Neural progenitor cell (in vitro differentiated cells): ENCODE measurements at regions not wholly inside any gene's neighbourhood (a gene's known extent, or its start where the extent isn't known, plus 50 kb on each side); places are given as distances from the start of the nearest gene placed in this dataset.

Source experiments
- DNase-seq: peaks from one replicate; pipeline ENCODE4 v3.0.0-alpha.2; 2016; ENCODE audit warnings: low spot score
- H2AFZ ChIP-seq: fragments of 200-600 bp; sonication (generic); replicated peaks from 2 replicates; pipeline ENCODE4 v1.6.1; 2016; ENCODE audit warnings: antibody characterized with exemption
- H3F3A ChIP-seq: fragments of 200-600 bp; sonication (generic); 2 replicates; pipeline ENCODE4 v1.6.1; 2016; ENCODE audit warnings: antibody characterized with exemption, low read depth
- H3K27ac ChIP-seq: fragments of 200-600 bp; sonication (generic); 2 replicates; pipeline ENCODE4 v1.5.1; 2016; ENCODE audit warnings: mild to moderate bottlenecking
- H3K27me3 ChIP-seq: fragments of 200-600 bp; sonication (generic); 2 replicates; pipeline ENCODE4 v1.6.1; 2016; ENCODE audit warnings: mild to moderate bottlenecking, moderate library complexity
- H3K36me3 ChIP-seq: fragments of 200-600 bp; sonication (generic); 2 replicates; pipeline ENCODE4 v1.5.1; 2016
- H3K4me1 ChIP-seq: fragments of 200-600 bp; sonication (generic); 2 replicates; pipeline ENCODE4 v1.6.1; 2016; ENCODE audit warnings: mixed run types
- H3K4me2 ChIP-seq: fragments of 200-600 bp; sonication (generic); 2 replicates; pipeline ENCODE4 v1.6.1; 2016
- H3K4me3 ChIP-seq: fragments of 200-600 bp; sonication (generic); 2 replicates; pipeline ENCODE4 v1.5.1; 2016
- H3K79me2 ChIP-seq: fragments of 200-600 bp; sonication (generic); 2 replicates; pipeline ENCODE4 v1.6.1; 2016; ENCODE audit warnings: low read depth
- H3K9ac ChIP-seq: fragments of 200-600 bp; sonication (generic); 2 replicates; pipeline ENCODE4 v1.6.1; 2016
- H3K9me3 ChIP-seq: fragments of 200-600 bp; sonication (generic); 2 replicates; pipeline ENCODE4 v1.5.1; 2016; ENCODE audit warnings: low read depth
- H4K20me1 ChIP-seq: fragments of 200-600 bp; sonication (generic); 2 replicates; pipeline ENCODE4 v1.6.1; 2016; ENCODE audit warnings: low read depth
- H3K27ac Mint-ChIP-seq: 3 replicates; pipeline ENCODE4 v1.8.0; 2021; ENCODE audit warnings: mixed read lengths
- H3K27me3 Mint-ChIP-seq: 2 replicates; pipeline ENCODE4 v1.8.0; 2022; ENCODE audit warnings: low read depth, mild to moderate bottlenecking, inconsistent platforms, moderate library complexity, mixed read lengths; ENCODE audit not compliant: insufficient read depth
- H3K36me3 Mint-ChIP-seq: 3 replicates; pipeline ENCODE4 v1.8.0; 2021; ENCODE audit warnings: mixed read lengths
- H3K4me1 Mint-ChIP-seq: 3 replicates; pipeline ENCODE4 v1.8.0; 2021; ENCODE audit warnings: mixed read lengths
- H3K4me3 Mint-ChIP-seq: 3 replicates; pipeline ENCODE4 v1.8.0; 2021; ENCODE audit warnings: mild to moderate bottlenecking, moderate library complexity, mixed read lengths
- H3K9me3 Mint-ChIP-seq: 3 replicates; pipeline ENCODE4 v1.8.0; 2020; ENCODE audit warnings: mixed read lengths
- EZH2 ChIP-seq: fragments of 200-600 bp; sonication (generic); IDR thresholded peaks from 2 replicates; pipeline ENCODE4 v1.6.1; 2017; ENCODE audit warnings: antibody characterized with exemption, mild to moderate bottlenecking, moderate library complexity
- EZH2phosphoT487 ChIP-seq: fragments of 200-600 bp; sonication (generic); IDR thresholded peaks from 2 replicates; pipeline ENCODE4 v1.6.1; 2017; ENCODE audit warnings: antibody characterized with exemption
- TF ChIP-seq, protein P1 (sequence below): fragments of 200-600 bp; sonication (generic); IDR thresholded peaks from 2 replicates; pipeline ENCODE4 v1.5.1; 2017; ENCODE audit warnings: antibody characterized with exemption, mild to moderate bottlenecking

DNA sequence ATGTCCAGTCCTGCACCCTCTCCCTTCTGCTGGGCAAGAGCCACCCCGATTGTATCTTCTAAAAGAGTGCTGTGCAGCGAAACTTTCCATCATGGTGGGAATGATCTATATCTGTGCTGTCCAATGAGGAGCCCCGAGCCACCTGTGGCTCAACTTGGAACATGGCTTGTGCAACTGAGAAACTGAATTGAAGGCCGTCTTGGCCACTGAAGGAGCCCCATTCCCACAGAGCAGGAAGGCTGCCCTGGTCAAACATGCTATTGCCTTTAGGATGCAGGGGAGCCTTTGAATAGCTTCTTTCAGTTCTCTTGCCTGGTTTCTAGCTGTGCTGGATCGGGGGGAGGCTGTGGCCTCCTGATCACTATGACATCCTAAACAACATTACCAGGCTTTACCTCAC lies 427.6 kb downstream of the SETD4 start:
- H3K4me3 ChIP-seq, result no peak overlapping the region
- Mint-ChIP-seq H3K4me1 (no peaks in the 10 kb centered on the region), H3K36me3 (no peaks in the 10 kb centered on the region)

DNA sequence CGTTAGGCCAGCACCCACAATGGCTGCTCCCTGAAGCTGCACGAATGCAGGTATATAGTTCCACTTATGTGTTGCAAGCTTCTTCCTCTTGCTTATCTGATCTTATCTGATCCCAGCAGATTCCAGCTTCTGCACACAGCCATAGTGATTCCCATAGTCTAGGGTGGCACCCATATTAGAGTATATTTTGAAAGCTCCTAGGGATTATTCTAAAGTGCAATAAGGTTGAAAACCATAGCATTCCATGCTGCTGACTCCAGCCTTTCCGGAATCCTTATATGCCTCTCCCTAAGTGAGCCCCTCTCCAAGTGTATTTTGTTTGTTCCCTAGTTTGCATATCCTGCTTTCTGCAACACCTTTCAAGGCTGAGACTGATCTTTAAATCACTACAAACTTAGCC lies 432.0 kb downstream of the SETD4 start:
- Histone ChIP-seq H3F3A (no peaks in the 10 kb centered on the region), H3K36me3 (no peaks in the 10 kb centered on the region), H3K9me3 (no peaks in the 10 kb centered on the region), H3K4me1 (no peaks in the 10 kb centered on the region), H4K20me1 (no peaks in the 10 kb centered on the region), H3K79me2 (no peaks in the 10 kb centered on the region), H3K4me3 (no peak overlapping the region), H3K27me3 (no peaks in the 10 kb centered on the region), H3K27ac (no peak overlapping the region), H3K4me2 (no peak overlapping the region), H2AFZ (peak overlapping the region; percentile 37), H3K9ac (no peak overlapping the region)
- DNase-seq, result no peak
- H3K27me3 Mint-ChIP-seq, result peaks cover 4% of the 10 kb centered on the region
- H3K9me3 Mint-ChIP-seq, result no peaks in the 10 kb centered on the region
- no peaks in the 10 kb centered on the region for H3K4me1 Mint-ChIP-seq
- TF ChIP-seq EZH2, result no peak
- TF ChIP-seq, protein P1, sequence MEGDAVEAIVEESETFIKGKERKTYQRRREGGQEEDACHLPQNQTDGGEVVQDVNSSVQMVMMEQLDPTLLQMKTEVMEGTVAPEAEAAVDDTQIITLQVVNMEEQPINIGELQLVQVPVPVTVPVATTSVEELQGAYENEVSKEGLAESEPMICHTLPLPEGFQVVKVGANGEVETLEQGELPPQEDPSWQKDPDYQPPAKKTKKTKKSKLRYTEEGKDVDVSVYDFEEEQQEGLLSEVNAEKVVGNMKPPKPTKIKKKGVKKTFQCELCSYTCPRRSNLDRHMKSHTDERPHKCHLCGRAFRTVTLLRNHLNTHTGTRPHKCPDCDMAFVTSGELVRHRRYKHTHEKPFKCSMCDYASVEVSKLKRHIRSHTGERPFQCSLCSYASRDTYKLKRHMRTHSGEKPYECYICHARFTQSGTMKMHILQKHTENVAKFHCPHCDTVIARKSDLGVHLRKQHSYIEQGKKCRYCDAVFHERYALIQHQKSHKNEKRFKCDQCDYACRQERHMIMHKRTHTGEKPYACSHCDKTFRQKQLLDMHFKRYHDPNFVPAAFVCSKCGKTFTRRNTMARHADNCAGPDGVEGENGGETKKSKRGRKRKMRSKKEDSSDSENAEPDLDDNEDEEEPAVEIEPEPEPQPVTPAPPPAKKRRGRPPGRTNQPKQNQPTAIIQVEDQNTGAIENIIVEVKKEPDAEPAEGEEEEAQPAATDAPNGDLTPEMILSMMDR, result no peak
- no peak for TF ChIP-seq EZH2phosphoT487
- no peak overlapping the region for H3K27ac Mint-ChIP-seq
- no peaks in the 10 kb centered on the region for H3K36me3 Mint-ChIP-seq
- no peak overlapping the region for H3K4me3 Mint-ChIP-seq

More for the DNA sequence above, 427.6 kb downstream of the SETD4 start:
- Histone ChIP-seq H3K79me2 (no peaks in the 10 kb centered on the region), H3K27ac (no peak overlapping the region), H3F3A (no peaks in the 10 kb centered on the region), H3K4me1 (no peaks in the 10 kb centered on the region), H3K4me2 (no peak overlapping the region), H3K9me3 (no peaks in the 10 kb centered on the region), H3K36me3 (no peaks in the 10 kb centered on the region), H3K9ac (no peak overlapping the region), H4K20me1 (no peaks in the 10 kb centered on the region), H2AFZ (peak overlapping the region; percentile 0), H3K27me3 (no peaks in the 10 kb centered on the region)
- Mint-ChIP-seq H3K27ac (no peak overlapping the region), H3K9me3 (no peaks in the 10 kb centered on the region), H3K4me3 (no peak overlapping the region), H3K27me3 (no peaks in the 10 kb centered on the region)
- no peak for DNase-seq
- TF ChIP-seq EZH2 (no peak), EZH2phosphoT487 (no peak)
- TF ChIP-seq, protein P1, result no peak

DNA sequence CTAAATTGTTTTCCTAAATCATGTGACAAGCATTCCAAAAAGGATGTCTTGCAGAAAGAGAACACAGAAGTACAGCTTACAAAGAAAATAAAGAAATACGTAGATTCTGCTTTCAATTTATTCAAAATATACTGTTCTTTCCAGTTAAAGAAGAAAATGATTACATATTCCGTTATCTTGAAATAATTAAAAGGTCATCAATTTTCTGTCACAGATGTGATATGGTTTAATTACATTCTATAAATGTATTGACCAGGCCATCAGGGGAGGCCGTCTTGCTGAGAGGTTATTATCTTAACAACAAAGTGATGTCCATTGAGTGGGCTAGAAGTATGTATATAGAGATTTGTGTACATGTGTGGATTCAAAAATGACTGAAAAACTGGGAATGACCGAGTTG lies 432.9 kb downstream of the SETD4 start:
- no peak for DNase-seq
- Mint-ChIP-seq H3K27ac (no peak overlapping the region), H3K4me1 (no peaks in the 10 kb centered on the region), H3K9me3 (no peaks in the 10 kb centered on the region), H3K4me3 (no peak overlapping the region), H3K36me3 (no peaks in the 10 kb centered on the region), H3K27me3 (peaks cover 4% of the 10 kb centered on the region)
- no peaks in the 10 kb centered on the region for H3F3A ChIP-seq
- no peaks in the 10 kb centered on the region for H3K79me2 ChIP-seq
- H3K36me3 ChIP-seq, result no peaks in the 10 kb centered on the region
- no peak overlapping the region for H3K27ac ChIP-seq
- TF ChIP-seq, protein P1, result no peak
- no peak for TF ChIP-seq EZH2
- no peak for TF ChIP-seq EZH2phosphoT487
- H3K4me3 ChIP-seq, result no peak overlapping the region
- H3K9me3 ChIP-seq, result no peaks in the 10 kb centered on the region
- H3K4me1 ChIP-seq, result no peaks in the 10 kb centered on the region
- no peak overlapping the region for H2AFZ ChIP-seq
- no peak overlapping the region for H3K4me2 ChIP-seq
- H3K9ac ChIP-seq, result no peak overlapping the region
- no peaks in the 10 kb centered on the region for H3K27me3 ChIP-seq
- H4K20me1 ChIP-seq, result no peaks in the 10 kb centered on the region

DNA sequence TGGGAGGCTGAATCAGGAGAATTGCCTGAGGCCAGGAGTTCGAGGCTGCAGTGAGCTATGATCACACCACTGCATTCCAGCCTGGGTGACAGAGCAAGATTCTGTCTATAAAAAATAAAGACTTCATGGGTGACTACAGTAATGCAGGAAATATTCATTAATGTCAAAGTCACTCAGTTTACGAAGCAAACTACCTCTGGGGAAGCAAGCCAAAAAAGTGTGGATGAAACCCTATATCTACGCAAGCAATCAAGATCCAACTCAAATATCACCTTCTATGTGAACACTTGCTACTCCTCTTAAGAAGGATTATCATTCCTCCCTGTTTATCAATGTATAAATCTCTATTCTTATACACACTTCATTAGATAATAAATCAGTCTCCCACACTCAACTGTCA lies 434.8 kb downstream of the SETD4 start:
- DNase-seq, result no peak
- H2AFZ ChIP-seq, result no peak overlapping the region
- no peaks in the 10 kb centered on the region for H3K9me3 ChIP-seq
- H3K9ac ChIP-seq, result no peak overlapping the region
- Mint-ChIP-seq H3K4me1 (no peaks in the 10 kb centered on the region), H3K9me3 (no peaks in the 10 kb centered on the region), H3K27me3 (peaks cover 4% of the 10 kb centered on the region), H3K27ac (no peak overlapping the region), H3K4me3 (no peak overlapping the region), H3K36me3 (no peaks in the 10 kb centered on the region)
- H3K36me3 ChIP-seq, result no peaks in the 10 kb centered on the region
- no peaks in the 10 kb centered on the region for H3K27me3 ChIP-seq
- no peaks in the 10 kb centered on the region for H4K20me1 ChIP-seq
- no peak overlapping the region for H3K27ac ChIP-seq
- H3K4me3 ChIP-seq, result no peak overlapping the region
- H3F3A ChIP-seq, result no peaks in the 10 kb centered on the region
- H3K4me2 ChIP-seq, result no peak overlapping the region
- H3K79me2 ChIP-seq, result no peaks in the 10 kb centered on the region
- no peaks in the 10 kb centered on the region for H3K4me1 ChIP-seq
- TF ChIP-seq EZH2 (no peak), EZH2phosphoT487 (no peak)
- TF ChIP-seq, protein P1, result no peak
